Osteocyte (in vitro differentiated cells): ENCODE measurements at regions not wholly inside any gene's neighbourhood (a gene's known extent, or its start where the extent isn't known, plus 50 kb on each side); places are given as distances from the start of the nearest gene placed in this dataset.

ENCODE experiments used
- DNase-seq: peaks from one replicate; pipeline ENCODE4 v3.0.0; 2021; ENCODE audit warnings: mixed read lengths; ENCODE audit not compliant: unreplicated experiment; ENCODE audit errors: extremely low spot score
- H3K27ac Mint-ChIP-seq: one replicate; pipeline ENCODE4 v1.8.0; 2021; ENCODE audit warnings: mild to moderate bottlenecking, mixed read lengths; ENCODE audit not compliant: unreplicated experiment
- H3K27me3 Mint-ChIP-seq: one replicate; pipeline ENCODE4 v1.8.0; 2021; ENCODE audit warnings: mixed read lengths; ENCODE audit not compliant: unreplicated experiment
- H3K36me3 Mint-ChIP-seq: one replicate; pipeline ENCODE4 v1.8.0; 2021; ENCODE audit warnings: mixed read lengths; ENCODE audit not compliant: unreplicated experiment
- H3K4me1 Mint-ChIP-seq: one replicate; pipeline ENCODE4 v1.8.0; 2021; ENCODE audit warnings: mixed read lengths; ENCODE audit not compliant: unreplicated experiment
- H3K4me3 Mint-ChIP-seq: one replicate; pipeline ENCODE4 v1.8.0; 2021; ENCODE audit warnings: mild to moderate bottlenecking, moderate library complexity, mixed read lengths; ENCODE audit not compliant: unreplicated experiment
- H3K9me3 Mint-ChIP-seq: one replicate; pipeline ENCODE4 v1.8.0; 2021; ENCODE audit warnings: mixed read lengths; ENCODE audit not compliant: unreplicated experiment
- TF ChIP-seq, protein P1 (sequence below): fragments of 200-600 bp; sonication (generic); IDR thresholded peaks from 2 replicates; pipeline ENCODE4 v1.5.0; 2021; ENCODE audit warnings: antibody characterized with exemption, mild to moderate bottlenecking, moderate library complexity

DNA sequence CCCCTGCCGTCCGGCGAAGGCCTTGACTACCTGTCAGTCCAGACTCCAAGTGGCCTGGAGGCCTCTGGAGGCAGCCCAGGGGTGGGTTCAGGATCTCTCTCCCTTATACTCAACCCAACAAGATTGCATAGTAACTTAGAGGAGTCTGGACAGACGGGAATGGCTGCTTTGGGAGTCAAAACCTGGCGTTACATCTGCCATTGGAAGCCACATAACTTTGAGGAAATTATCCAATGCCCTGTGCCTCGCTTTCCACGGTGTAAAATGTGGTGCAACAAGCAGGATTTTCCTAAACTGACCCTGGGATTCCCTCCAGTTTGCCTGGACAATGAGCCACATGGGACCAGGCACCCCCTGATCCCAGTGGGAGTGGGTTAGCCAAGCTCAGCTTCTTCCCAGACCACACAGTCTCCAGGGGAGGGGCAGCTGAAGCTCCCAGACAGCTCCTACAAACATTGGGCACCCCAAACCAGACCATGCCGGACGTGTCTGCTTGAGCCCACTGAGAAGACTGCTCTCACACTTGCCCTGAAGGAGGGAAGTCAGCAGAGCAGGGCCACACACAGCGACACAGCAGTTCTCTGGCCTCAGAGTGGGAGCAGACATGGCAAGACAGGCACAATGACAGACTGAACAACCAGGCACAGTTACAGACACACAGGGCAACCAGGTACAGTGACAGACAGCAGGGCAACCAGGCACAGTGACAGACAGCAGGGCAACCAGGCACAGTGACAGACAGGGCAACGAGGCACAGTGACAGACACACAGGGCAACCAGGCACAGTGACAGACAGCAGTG, 65.6 kb upstream of the RAB6C start:
- TF ChIP-seq, protein P1, sequence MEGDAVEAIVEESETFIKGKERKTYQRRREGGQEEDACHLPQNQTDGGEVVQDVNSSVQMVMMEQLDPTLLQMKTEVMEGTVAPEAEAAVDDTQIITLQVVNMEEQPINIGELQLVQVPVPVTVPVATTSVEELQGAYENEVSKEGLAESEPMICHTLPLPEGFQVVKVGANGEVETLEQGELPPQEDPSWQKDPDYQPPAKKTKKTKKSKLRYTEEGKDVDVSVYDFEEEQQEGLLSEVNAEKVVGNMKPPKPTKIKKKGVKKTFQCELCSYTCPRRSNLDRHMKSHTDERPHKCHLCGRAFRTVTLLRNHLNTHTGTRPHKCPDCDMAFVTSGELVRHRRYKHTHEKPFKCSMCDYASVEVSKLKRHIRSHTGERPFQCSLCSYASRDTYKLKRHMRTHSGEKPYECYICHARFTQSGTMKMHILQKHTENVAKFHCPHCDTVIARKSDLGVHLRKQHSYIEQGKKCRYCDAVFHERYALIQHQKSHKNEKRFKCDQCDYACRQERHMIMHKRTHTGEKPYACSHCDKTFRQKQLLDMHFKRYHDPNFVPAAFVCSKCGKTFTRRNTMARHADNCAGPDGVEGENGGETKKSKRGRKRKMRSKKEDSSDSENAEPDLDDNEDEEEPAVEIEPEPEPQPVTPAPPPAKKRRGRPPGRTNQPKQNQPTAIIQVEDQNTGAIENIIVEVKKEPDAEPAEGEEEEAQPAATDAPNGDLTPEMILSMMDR: no peak
- Mint-ChIP-seq H3K36me3 (peaks cover 2% of the 10 kb centered on the region), H3K27me3 (peaks cover 2% of the 10 kb centered on the region), H3K4me1 (no peaks in the 10 kb centered on the region), H3K4me3 (no peak overlapping the region), H3K9me3 (peaks cover 16% of the 10 kb centered on the region), H3K27ac (no peak overlapping the region)
- peak; percentile 77 for DNase-seq

DNA sequence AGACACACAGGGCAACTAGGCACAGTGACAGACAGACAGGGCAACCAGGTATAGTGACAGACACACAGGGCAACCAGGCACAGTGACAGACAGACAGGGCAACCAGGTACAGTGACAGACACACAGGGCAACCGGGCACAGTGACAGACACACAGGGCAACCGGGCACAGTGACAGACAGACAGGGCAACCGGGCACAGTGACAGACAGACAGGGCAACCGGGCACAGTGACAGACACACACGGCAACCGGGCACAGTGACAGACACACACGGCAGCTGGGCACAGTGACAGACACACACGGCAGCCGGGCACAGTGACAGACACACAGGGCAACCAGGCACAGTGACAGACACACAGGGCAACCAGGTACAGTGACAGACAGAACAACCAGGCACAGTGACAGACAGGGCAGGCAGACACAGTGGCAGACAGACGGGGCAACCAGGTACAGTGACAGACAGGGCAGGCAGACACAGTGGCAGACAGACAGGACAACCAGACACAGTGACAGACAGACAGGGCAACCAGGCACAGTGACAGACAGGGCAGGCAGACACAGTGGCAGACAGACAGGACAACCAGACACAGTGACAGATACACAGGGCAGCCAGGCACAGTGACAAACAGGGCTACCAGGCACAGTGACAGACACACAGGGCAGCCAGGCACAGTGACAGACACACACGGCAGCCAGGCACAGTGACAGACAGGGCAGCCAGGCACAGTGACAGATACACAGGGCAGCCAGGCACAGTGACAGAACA, 64.7 kb upstream of the RAB6C start:
- Mint-ChIP-seq H3K27ac (no peak overlapping the region), H3K9me3 (peaks cover 22% of the 10 kb centered on the region), H3K36me3 (peaks cover 2% of the 10 kb centered on the region), H3K4me3 (no peak overlapping the region), H3K4me1 (no peaks in the 10 kb centered on the region), H3K27me3 (peaks cover 2% of the 10 kb centered on the region)
- DNase-seq: no peak
- TF ChIP-seq, protein P1: no peak

DNA sequence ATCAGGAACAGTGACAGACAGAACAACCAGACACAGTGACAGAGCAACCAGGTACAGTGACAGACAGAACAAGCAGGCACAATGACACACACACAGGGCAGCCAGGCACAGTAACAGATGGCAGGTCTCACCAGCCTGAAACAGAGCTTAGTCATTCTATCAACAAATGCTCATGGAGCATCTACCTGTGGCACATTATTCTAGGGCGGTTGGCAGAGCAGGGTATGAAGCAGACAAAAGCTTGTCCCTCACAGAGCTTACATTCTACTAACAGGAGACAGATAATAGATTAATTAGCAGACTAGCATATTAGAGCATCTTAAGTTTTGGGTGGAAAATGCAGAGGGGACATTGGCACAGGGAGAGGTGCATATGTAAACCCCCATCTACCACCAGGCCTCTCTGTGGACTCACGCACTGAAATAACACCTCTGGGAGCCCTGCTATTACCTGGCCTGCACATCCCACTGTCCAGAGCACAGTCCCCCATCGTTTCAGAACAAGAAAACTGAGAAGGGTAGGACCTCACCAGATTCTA, 64.1 kb upstream of the RAB6C start:
- Mint-ChIP-seq H3K27ac (no peak overlapping the region), H3K4me1 (no peaks in the 10 kb centered on the region), H3K4me3 (no peak overlapping the region), H3K27me3 (peaks cover 2% of the 10 kb centered on the region), H3K9me3 (peaks cover 27% of the 10 kb centered on the region), H3K36me3 (peaks cover 2% of the 10 kb centered on the region)
- peak; percentile 40 for DNase-seq
- TF ChIP-seq, protein P1: no peak

DNA sequence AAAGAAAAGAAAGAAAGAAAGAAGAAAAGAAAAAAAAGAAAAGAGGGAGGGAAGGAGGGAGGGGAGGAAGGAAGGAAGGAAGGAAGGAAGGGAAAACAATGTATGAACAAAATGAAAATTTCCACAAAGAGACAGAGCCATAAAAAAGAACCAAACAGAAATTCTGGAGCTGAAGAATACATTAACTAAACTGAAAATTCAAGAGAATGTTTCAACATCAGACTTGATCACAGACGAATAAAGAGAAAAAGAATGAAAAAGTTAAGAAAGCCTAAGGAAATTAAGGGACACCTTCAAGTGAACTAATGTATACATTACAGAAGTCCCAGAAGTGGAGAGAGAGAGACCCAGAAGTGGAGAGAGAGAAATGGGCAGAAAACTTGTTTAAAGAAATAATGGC, 60.9 kb upstream of the RAB6C start:
- Mint-ChIP-seq H3K9me3 (peaks cover 27% of the 10 kb centered on the region), H3K4me1 (peaks cover 1% of the 10 kb centered on the region), H3K36me3 (peaks cover 2% of the 10 kb centered on the region), H3K4me3 (no peak overlapping the region), H3K27ac (no peak overlapping the region), H3K27me3 (peaks cover 6% of the 10 kb centered on the region)
- TF ChIP-seq, protein P1: no peak
- DNase-seq: no peak
